ENCODE measurements at regions not wholly inside any gene's neighbourhood (a gene's known extent, or its start where the extent isn't known, plus 50 kb on each side); places are given as distances from the start of the nearest gene placed in this dataset.

DNA sequence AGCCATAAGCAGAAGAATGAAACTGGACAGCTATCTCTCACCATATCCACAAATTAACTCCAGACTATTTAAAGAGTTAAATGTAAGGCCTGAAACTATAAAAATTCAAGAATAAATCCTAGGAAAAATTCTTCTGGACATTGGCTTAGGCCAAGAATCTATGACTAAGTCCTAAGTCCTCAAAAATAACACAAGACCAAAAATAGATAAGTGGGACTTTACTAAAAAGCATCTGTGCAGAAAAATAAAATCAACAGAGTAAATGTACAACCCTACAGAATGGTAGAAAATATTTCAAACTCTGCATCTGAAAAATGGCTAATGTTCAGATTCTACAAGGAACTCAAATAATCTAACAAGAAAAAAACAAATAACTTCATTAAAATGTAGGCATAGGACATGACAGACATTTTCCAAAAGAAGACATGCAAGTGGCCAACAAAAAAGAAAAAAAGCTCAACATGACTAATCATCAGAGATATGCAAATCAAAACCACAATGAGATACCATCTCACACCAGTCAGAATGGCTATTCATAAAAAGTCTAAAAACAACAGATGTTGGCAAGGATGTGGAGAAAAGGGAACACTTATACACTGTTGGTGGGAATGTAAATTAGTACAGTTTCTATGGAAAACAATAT is 61.0 kb upstream of the PPFIA2 start:
- Histone ChIP-seq H3K9me3 (no peaks in the 10 kb centered on the region), H3K36me3 (no peaks in the 10 kb centered on the region), H3K27me3 (no peaks in the 10 kb centered on the region), H3K4me3 (no peak overlapping the region)
- no peak for DNase-seq

DNA sequence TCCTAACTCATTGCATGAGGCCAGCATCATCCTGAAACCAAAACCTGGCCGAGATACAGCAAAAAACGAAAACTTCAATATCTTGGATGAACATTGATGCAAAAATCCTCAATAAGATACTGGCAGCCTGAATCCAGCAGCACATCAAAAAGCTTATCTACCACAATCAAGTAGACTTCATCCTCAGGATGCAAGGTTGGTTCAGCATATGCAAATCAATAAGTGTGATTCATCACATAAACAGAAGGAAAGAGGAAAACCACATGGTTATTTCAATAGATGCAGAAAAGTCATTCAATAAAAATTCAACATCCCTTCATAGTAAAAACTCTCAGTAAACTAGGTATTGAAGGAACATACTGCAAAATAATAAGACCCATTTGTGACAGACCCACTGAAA is 56.5 kb upstream of the PPFIA2 start:
- H3K27me3 ChIP-seq, result no peaks in the 10 kb centered on the region

GRCh38 chr12:81811778-81812125 is 52.6 kb upstream of the PPFIA2 start:
- no peaks in the 10 kb centered on the region for H3K27me3 ChIP-seq
- no peaks in the 10 kb centered on the region for H3K9me3 ChIP-seq
- no peak for DNase-seq
- H3K36me3 ChIP-seq, result no peaks in the 10 kb centered on the region
- no peak overlapping the region for H3K4me3 ChIP-seq

More for the DNA sequence above, 56.5 kb upstream of the PPFIA2 start:
- H3K9me3 ChIP-seq, result no peaks in the 10 kb centered on the region
- DNase-seq, result no peak
- no peak overlapping the region for H3K4me3 ChIP-seq
- no peaks in the 10 kb centered on the region for H3K36me3 ChIP-seq

- no peaks in the 10 kb centered on the region for H3K9me3 ChIP-seq
- no peaks in the 10 kb centered on the region for H3K36me3 ChIP-seq
- peak; percentile 14 for DNase-seq
- no peak overlapping the region for H3K4me3 ChIP-seq
- H3K27me3 ChIP-seq, result no peaks in the 10 kb centered on the region
These were observed 52.1 kb upstream of the PPFIA2 start for GRCh38 chr12:81811061-81811777.

DNA sequence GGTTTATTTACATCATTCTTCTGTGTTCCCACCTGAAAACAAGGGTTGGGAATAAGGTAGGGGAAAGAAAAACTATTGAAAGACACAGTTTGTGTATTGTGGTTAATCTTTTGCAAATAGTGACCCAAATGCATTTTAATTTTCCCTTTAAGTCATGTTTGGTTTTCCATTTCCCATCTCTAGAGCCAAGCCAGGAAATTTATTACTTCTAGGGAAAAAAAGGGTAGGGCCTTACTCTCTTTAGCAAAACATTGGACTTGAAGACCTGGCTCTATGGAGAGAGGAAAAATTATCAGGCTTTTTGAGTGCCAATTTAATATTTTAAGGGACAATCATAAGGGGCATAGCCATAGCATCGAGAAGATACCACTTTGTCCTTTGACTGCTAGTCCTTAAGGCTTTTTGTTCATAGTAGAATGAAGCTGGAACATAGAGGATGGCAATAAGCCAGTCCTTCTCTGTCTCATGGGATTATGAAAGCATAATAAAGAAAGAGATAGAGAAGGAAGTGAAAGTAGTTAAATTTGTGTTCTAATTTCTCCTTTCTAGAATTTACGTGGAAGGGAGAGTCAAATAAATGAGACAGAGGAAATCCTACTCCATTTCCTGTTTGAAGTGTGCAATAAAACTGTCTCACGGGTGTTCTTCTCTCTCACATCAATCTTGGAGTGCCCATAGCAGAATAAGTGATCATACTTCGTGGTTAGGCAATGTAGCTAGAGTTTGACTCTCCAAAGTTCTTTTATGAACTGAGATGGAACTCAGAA is 50.9 kb upstream of the PPFIA2 start:
- DNase-seq, result no peak
- no peaks in the 10 kb centered on the region for H3K27me3 ChIP-seq

DNA sequence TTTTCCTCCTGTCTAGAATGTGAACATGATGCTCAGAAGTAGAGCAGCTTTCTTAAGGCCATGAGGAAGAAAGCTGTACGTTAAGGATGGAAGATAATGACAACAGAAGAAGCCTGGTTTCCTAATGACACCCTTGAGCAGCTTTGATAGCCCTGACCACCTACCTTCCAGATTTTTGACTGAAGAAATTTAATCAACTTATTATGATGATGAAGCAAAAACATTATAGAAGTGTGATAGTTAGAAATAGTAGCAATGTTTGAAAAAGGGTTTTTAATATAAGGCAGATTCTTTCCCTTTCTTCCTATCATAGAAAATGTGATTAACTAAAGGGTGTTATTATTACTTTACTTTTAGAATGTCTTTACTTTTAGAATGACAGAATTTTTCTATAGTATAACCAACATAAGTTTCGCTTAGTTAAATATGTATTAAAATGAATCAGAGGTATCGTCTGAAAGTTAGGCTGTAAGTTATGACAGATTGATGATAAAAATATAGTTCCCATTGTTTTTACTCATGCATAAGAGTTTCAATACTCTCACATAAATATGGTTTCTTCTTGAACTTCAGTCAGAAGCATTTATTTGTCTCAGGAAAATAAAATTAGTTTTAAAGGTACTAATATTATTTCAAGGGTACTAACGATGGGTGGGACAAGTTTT is 50.1 kb upstream of the PPFIA2 start:
- no peak for DNase-seq
- no peaks in the 10 kb centered on the region for H3K27me3 ChIP-seq
- no peaks in the 10 kb centered on the region for H3K9me3 ChIP-seq
- H3K4me3 ChIP-seq, result no peak overlapping the region
- no peaks in the 10 kb centered on the region for H3K36me3 ChIP-seq

More for the DNA sequence above, 50.9 kb upstream of the PPFIA2 start:
- Histone ChIP-seq H3K4me3 (no peak overlapping the region), H3K36me3 (no peaks in the 10 kb centered on the region), H3K9me3 (no peaks in the 10 kb centered on the region)
